C4-2B (cell line): ENCODE measurements at regions not wholly inside any gene's neighbourhood (a gene's known extent, or its start where the extent isn't known, plus 50 kb on each side); places are given as distances from the start of the nearest gene placed in this dataset.

Experiments used
- H3K27ac ChIP-seq: fragments of 450-650 bp; 2 replicates; pipeline ENCODE4 v1.5.1; 2017
- CTCF ChIP-seq: fragments of 450-650 bp; conservative IDR thresholded peaks from 2 replicates; pipeline ENCODE4 v1.5.1; 2017; ENCODE audit warnings: mild to moderate bottlenecking
- ZFX ChIP-seq: fragments of 450-650 bp; IDR thresholded peaks from 2 replicates; pipeline ENCODE4 v1.6.1; 2017

- no peak for TF ChIP-seq CTCF
- no peak overlapping the region for H3K27ac ChIP-seq
Observed at GRCh38 chr5:136620621-136621020, 255.3 kb upstream of the TRPC7 start.

- TF ChIP-seq ZFX (no peak), CTCF (no peak)
- no peak overlapping the region for H3K27ac ChIP-seq
Observed at GRCh38 chr5:136620016-136620419, 254.7 kb upstream of the TRPC7 start.

- no peak overlapping the region for H3K27ac ChIP-seq
- TF ChIP-seq ZFX (no peak), CTCF (no peak)
Observed at GRCh38 chr5:136619556-136619955, 254.2 kb upstream of the TRPC7 start.

GRCh38 chr5:136615251-136616119 lies 250.1 kb upstream of the TRPC7 start:
- no peak for TF ChIP-seq ZFX
- no peak for TF ChIP-seq CTCF
- H3K27ac ChIP-seq = no peak overlapping the region

- H3K27ac ChIP-seq = no peak overlapping the region
- no peak for TF ChIP-seq ZFX
Observed at GRCh38 chr5:136613230-136613629, 247.9 kb upstream of the TRPC7 start.

GRCh38 chr5:136605638-136606037 lies 240.3 kb upstream of the TRPC7 start:
- H3K27ac ChIP-seq = no peak overlapping the region
- TF ChIP-seq CTCF = no peak
- no peak for TF ChIP-seq ZFX

GRCh38 chr5:136600306-136600705 lies 235.0 kb upstream of the TRPC7 start:
- TF ChIP-seq CTCF = no peak
- TF ChIP-seq ZFX = no peak
- no peak overlapping the region for H3K27ac ChIP-seq

- H3K27ac ChIP-seq = no peak overlapping the region
- TF ChIP-seq CTCF (no peak), ZFX (no peak)
Observed at GRCh38 chr5:136598802-136599404, 233.6 kb upstream of the TRPC7 start.
